GM19467 (cell line): ENCODE measurements at regions not wholly inside any gene's neighbourhood (a gene's known extent, or its start where the extent isn't known, plus 50 kb on each side); places are given as distances from the start of the nearest gene placed in this dataset.

ENCODE experiments used
- ATAC-seq: cut with Tn5 transposase; IDR thresholded peaks from one replicate; pipeline ENCODE4 v1.9.1; 2021; ENCODE audit warnings: mild to moderate bottlenecking, moderate library complexity; ENCODE audit not compliant: unreplicated experiment

GRCh38 chrX:97763981-97764380, 880.3 kb downstream of the RPA4 start:
- no peak for ATAC-seq

GRCh38 chrX:97766501-97767095, 882.9 kb downstream of the RPA4 start:
- ATAC-seq, result no peak

- no peak for ATAC-seq
Observed at GRCh38 chrX:97787311-97787710, 903.6 kb downstream of the RPA4 start.

GRCh38 chrX:97787849-97788248, 904.1 kb downstream of the RPA4 start:
- ATAC-seq, result no peak

GRCh38 chrX:97790850-97791249, 907.1 kb downstream of the RPA4 start:
- ATAC-seq, result no peak

- no peak for ATAC-seq
Observed at GRCh38 chrX:97797076-97797475, 913.4 kb downstream of the RPA4 start.

- no peak for ATAC-seq
Observed at GRCh38 chrX:97806238-97806637, 922.5 kb downstream of the RPA4 start.

GRCh38 chrX:97806946-97807345, 923.2 kb downstream of the RPA4 start:
- no peak for ATAC-seq

- no peak for ATAC-seq
Observed at GRCh38 chrX:97820170-97820569, 936.5 kb downstream of the RPA4 start.

GRCh38 chrX:97828471-97828870, 944.8 kb downstream of the RPA4 start:
- no peak for ATAC-seq

GRCh38 chrX:97835969-97836368, 952.3 kb downstream of the RPA4 start:
- ATAC-seq, result no peak

- no peak for ATAC-seq
Observed at GRCh38 chrX:97841544-97842179, 958.0 kb downstream of the RPA4 start.

GRCh38 chrX:97842468-97843199, 958.9 kb downstream of the RPA4 start:
- ATAC-seq, result no peak

- no peak for ATAC-seq
Observed at GRCh38 chrX:97843200-97843811, 959.6 kb downstream of the RPA4 start.

- ATAC-seq, result no peak
Observed at GRCh38 chrX:97844161-97844560, 960.5 kb downstream of the RPA4 start.

- no peak for ATAC-seq
Observed at GRCh38 chrX:97844943-97845342, 961.2 kb downstream of the RPA4 start.

- ATAC-seq, result no peak
Observed at GRCh38 chrX:97845451-97845850, 961.7 kb downstream of the RPA4 start.

GRCh38 chrX:97846228-97846627, 962.5 kb downstream of the RPA4 start:
- no peak for ATAC-seq

- no peak for ATAC-seq
Observed at GRCh38 chrX:97846718-97847237, 963.1 kb downstream of the RPA4 start.

GRCh38 chrX:97847885-97848679, 964.4 kb downstream of the RPA4 start:
- ATAC-seq, result no peak

GRCh38 chrX:97849951-97850350, 966.2 kb downstream of the RPA4 start:
- no peak for ATAC-seq
